ENCODE measurements at regions not wholly inside any gene's neighbourhood (a gene's known extent, or its start where the extent isn't known, plus 50 kb on each side); places are given as distances from the start of the nearest gene placed in this dataset.

DNA sequence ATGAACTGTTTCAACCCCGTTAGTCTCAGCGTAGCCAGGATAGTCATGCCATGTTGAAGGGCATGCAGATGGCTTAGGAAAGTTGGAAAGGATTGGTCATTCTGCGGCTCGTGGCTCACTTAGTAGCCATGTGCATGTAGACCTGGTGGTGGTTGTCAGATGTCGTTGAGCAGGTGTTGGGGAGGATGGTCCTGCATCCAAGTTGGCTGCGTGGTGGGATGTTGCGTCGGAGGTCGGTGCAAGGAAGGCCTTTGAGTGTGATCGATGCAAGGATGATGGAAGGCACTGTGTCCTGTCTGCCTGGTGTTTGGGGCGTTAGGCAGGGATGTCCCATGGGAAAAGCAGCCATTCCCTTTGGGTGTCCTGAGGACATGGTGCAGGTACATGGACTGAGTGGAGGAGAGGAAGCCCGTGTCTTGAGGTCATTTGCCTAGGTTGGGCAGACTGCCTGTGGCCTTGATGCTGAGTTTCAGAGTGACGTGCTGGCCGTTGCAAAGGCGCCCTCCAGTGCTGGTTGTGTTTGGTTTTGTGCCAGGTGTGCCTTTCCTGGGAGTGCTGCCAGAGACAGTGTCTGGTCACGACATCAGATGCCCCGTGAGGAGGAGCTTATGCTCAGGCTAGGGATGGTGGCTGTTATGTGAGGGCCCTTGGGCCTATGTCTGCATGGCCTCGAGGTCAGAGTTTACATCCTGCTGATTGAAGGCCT, 103.4 kb downstream of the SNRPN start:
- TF ChIP-seq, protein P1, sequence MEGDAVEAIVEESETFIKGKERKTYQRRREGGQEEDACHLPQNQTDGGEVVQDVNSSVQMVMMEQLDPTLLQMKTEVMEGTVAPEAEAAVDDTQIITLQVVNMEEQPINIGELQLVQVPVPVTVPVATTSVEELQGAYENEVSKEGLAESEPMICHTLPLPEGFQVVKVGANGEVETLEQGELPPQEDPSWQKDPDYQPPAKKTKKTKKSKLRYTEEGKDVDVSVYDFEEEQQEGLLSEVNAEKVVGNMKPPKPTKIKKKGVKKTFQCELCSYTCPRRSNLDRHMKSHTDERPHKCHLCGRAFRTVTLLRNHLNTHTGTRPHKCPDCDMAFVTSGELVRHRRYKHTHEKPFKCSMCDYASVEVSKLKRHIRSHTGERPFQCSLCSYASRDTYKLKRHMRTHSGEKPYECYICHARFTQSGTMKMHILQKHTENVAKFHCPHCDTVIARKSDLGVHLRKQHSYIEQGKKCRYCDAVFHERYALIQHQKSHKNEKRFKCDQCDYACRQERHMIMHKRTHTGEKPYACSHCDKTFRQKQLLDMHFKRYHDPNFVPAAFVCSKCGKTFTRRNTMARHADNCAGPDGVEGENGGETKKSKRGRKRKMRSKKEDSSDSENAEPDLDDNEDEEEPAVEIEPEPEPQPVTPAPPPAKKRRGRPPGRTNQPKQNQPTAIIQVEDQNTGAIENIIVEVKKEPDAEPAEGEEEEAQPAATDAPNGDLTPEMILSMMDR (conservative IDR thresholded peaks at IDR 0.05; ENCODE audit: low read depth, low read length): no peak
- TF ChIP-seq MXI1 (IDR thresholded peaks at IDR 0.05; ENCODE audit: borderline replicate concordance, low read depth, low read length) (no peak), POLR2A (IDR thresholded peaks at IDR 0.05; ENCODE audit: low read depth, low read length) (no peak), RCOR1 (IDR thresholded peaks at IDR 0.05; ENCODE audit: insufficient replicate concordance, low read length) (no peak), MAZ (IDR thresholded peaks at IDR 0.05; ENCODE audit: borderline replicate concordance, low read depth, low read length) (no peak), BHLHE40 (IDR thresholded peaks at IDR 0.05; ENCODE audit: low read depth, low read length) (no peak)
- TF ChIP-seq, protein P2, sequence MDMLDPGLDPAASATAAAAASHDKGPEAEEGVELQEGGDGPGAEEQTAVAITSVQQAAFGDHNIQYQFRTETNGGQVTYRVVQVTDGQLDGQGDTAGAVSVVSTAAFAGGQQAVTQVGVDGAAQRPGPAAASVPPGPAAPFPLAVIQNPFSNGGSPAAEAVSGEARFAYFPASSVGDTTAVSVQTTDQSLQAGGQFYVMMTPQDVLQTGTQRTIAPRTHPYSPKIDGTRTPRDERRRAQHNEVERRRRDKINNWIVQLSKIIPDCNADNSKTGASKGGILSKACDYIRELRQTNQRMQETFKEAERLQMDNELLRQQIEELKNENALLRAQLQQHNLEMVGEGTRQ (IDR thresholded peaks at IDR 0.05; ENCODE audit: low read depth, low read length): no peak
- TF ChIP-seq, protein P3, sequence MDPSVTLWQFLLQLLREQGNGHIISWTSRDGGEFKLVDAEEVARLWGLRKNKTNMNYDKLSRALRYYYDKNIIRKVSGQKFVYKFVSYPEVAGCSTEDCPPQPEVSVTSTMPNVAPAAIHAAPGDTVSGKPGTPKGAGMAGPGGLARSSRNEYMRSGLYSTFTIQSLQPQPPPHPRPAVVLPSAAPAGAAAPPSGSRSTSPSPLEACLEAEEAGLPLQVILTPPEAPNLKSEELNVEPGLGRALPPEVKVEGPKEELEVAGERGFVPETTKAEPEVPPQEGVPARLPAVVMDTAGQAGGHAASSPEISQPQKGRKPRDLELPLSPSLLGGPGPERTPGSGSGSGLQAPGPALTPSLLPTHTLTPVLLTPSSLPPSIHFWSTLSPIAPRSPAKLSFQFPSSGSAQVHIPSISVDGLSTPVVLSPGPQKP (IDR thresholded peaks at IDR 0.05; ENCODE audit: borderline replicate concordance, low read depth, low read length): no peak
